ENCODE measurements at regions not wholly inside any gene's neighbourhood (a gene's known extent, or its start where the extent isn't known, plus 50 kb on each side); places are given as distances from the start of the nearest gene placed in this dataset.

DNA sequence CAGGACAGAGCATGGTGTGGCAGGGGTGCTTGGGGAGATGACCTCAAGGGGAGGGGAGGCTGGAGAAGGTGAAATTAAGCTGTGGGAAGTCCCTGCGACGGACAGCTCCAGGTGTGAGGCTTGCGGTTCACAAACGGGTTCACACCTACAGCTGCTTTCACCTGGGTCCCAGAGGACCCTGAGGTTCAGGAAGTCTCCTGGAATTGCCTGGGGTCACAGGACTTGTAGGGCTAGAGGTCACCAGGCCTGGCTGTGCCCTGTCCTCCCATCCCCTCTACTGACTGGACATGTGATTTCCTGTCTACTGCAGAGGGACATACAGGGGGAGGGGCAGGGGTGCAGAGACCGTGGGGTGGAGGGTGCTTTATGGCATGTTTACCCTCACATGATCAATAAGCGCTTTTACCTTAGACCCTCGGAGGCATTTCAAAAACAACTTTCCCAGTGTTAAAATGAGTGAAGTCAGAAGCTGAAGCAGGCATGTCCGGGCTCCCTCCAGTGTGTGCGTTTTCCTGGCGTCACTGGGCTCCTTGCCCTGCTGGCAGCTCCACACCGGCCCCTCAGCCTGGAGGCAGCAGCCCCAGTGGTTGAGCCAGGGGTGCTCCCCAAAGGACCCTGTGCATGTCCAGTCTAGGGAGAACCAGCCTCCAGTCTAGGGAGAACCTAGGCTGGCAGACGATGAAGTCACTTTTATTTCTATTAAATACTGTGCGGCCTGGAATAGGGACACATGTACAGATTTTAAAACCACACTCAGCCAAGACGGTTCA is 66.6 kb upstream of the IGFBP3 start:
- in situ Hi-C loops (cut with HindIII; ENCODE audit: low sequenced_read_pairs), result no loop called here

DNA sequence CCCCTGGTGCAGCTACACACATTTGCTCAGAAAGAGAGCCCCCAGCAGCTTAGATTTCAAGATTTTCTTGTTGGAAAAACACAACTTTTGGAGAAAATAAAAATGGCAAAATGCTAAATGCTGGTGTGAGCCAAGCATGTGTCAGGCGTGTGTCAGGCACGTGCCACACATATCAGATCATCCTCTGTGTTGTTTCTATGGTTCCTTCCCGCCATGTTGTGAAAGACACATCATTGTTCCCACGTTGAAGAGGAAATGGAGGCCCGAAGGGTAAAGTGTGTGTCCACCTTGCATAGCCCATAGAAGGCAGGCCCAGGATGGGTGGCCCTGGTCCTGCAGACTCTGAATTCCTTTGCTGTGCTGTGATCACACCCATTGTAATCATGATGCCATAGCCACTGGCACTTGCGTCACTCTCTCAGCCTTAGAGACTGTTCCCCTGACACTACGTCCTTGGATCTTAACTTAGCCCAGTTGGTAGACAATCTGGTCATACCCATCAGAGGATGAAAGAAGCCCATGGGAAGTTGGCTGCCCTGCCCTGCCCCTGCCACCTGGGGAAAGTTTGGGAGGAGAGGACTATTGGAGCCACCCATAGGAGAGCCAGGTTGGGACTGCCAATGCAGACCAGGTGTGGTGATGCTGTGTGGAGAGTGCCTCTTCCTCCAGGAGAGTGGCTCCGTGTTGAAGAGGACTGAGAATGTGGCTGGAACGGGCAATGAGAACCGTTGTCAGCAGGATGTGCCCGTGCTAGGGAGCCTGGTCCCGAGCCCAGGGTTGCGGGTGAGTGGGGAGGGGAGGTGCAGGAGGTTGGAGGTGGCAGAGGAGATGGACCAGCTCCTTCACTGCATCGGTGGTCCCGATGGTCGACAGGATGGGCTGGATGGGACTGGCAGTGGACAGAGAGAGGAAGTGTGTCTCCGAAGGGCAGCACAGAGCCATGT is 65.6 kb upstream of the IGFBP3 start:
- in situ Hi-C loops (cut with HindIII; ENCODE audit: low sequenced_read_pairs), result no loop called here

DNA sequence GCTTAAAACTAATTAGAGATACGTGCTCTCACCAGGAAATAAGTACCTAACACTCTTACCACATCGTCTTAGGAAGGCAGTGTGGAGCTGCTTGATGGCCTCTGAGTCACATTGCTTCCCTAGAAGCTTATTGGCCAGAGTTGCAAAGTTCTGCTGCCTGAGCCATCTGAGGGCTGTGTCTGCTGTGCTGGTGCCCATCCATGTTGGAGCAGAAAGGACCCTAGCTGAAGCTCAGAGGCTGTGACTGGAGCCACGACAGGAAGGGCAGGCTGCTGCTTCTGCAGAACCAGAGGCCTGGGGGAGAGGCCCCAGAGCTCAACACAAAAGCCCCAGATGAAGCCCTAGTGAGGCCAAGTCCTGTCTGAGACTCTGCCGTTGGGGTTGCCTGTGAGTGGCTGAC is 64.8 kb upstream of the IGFBP3 start:
- in situ Hi-C loops (cut with HindIII; ENCODE audit: low sequenced_read_pairs), result no loop called here

- in situ Hi-C loops (cut with HindIII; ENCODE audit: low sequenced_read_pairs), result no loop called here
Observed at GRCh38 chr7:45984386-45985295, 63.6 kb upstream of the IGFBP3 start.

GRCh38 chr7:45983720-45984255 is 62.7 kb upstream of the IGFBP3 start:
- in situ Hi-C loops (cut with HindIII; ENCODE audit: low sequenced_read_pairs), result no loop called here

DNA sequence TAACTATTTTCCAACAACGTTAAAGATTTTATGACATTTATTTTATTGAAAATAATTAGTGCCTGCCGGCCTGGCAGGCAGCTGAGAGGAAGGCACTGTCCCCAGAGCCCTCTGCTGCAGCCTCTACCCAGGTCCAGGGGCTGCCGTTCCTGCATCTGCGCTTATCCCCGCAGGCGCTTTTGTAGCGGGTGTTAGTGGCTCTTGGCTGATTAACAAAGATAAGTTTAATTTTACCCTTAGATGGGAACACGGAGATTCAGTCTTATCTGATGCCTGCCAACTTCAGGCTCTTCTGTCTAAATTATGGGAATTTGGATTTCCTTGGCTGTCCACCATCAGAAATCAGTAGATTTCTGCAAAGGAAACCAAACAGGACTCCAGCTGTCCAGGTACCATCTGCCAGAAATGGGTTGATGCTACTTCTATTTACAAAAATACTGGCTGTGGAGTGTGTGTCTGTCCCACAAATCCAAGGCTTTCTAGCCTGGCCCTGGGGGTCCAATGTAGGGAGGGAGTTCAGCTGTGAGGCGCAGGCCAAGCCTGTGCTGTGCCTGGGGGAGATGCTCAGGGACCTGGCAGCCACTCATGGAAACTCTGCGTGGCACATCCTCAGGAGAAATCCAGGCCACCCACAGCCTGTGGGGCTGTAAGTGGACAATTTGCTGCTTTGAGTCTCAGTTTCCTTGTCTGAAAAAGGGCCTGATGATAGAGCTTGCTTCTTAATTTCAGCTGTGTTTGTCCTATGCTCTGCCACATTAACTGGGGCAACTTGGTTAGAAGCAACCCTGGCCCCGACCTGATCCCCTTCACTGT is 62.0 kb upstream of the IGFBP3 start:
- in situ Hi-C loops (cut with HindIII; ENCODE audit: low sequenced_read_pairs), result no loop called here

- in situ Hi-C loops (cut with HindIII; ENCODE audit: low sequenced_read_pairs), result no loop called here
Observed at GRCh38 chr7:45982132-45982531, 61.1 kb upstream of the IGFBP3 start.

DNA sequence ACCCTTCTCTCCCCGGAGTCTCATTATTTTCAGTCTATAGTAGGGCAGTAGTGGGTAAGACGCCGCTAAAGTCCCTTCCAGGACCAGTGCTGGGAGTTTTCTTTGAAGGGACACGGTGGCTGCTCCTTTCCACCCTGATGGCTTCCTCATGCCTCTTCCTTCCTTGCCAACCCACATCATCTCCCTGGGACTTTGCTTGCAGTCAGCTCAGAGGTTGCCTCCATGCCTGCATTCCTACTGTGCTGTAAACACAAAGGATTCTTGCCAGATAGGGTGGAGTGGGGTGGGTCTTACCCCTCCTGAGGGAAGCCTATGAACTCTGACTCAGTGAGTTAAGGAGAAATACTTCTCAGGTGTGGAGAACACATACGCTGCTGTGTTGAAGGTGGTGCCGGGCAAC is 59.9 kb upstream of the IGFBP3 start:
- in situ Hi-C loops (cut with HindIII; ENCODE audit: low sequenced_read_pairs), result no loop called here

DNA sequence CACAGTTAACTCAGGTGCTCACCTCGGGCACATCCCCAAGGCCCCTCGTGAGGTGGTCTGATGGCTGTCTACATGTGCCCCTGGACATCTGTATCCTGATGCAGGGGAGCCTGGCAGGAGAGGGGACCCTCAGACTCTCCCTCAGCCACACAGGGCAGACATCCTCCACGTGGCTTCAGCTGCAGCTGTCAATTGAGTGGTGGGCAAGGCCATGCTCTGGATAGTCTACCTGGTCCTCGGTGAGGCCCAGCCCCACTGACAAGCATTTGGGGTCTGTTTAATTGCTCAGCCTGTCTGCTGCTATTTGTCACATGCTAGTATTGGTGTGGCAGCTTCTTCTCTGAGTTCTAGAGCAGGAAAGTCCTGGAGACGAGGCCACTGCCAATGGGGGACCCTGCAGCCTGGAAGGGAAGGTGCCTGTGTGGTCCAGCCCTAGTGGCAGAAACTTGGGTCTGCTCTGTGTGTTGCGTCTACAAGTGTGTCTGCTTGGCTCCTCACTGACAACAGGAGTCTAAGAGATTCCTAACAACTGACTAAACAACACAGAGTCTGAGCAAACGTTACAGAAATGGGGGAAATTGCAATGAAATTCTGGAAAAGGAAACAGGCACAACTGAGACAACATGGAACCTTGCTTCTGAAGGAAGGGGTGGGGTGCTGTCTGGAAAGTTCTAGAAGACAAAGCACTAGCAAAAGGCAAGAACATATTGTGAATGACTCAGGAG is 59.3 kb upstream of the IGFBP3 start:
- in situ Hi-C loops (cut with HindIII; ENCODE audit: low sequenced_read_pairs), result no loop called here

DNA sequence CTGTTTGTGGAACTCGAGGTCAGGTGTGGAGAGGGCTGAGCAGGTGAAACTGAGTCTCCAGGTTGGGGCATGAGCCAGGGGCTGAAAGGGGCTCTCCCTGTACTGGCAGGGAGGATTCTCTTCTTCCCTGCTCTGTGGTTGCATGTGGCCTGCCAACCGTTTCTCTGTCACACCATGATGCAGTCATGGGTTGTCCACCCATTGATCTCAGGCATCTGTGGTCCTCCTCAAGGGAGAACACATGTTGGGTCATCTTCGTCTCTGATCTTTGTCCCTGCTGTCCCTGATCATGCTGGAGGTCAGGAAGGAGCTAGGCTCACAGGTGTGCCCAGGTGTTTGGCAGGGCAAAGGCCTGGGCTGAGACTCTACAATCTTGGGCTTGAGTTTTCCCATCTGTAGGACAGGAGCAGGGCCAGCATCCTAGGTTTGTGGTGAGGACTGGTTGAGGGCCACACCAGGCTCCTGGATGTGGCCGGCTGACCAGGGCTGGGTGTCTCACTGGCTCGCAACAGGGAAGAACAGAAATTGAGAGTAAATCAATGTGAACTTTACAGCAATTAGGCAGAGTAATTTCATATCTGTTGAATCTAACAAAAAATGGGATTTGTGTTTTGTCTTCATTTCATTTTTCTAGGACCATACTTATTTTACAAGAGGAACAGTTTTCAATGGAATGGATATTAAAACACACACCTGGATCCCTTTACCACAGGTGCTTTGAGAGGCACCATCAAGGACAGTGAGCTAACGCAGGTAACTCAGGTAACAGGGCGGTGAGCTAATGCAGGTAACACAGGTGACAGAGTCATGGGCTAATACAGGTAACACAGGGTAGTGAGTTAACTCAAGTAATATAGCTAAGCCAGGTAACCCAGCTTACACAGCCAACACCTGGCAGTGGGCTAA is 58.5 kb upstream of the IGFBP3 start:
- in situ Hi-C loops (cut with HindIII; ENCODE audit: low sequenced_read_pairs), result no loop called here

DNA sequence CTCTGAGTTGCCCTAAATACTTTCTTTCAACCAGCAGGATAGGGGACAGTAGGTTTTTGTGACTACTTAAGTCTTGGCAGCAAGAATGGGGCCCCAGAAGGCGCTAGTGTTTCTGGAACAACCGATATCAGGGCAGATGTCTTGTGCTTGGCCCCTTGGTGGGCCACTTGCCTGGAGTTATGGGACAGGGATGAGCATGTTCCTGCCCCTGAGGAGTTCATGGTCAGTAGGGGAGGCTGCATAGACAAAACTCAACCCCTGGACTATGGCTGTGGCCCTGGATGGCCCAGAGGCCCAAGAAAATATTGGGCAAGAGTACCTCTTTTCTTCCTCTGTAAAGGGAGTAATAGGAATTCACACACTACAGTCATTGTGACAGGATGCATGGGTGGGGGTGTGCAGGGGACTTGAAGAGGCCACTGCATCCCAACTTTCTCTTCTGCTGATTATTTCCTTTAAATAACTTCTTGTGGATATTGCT is 57.7 kb upstream of the IGFBP3 start:
- in situ Hi-C loops (cut with HindIII; ENCODE audit: low sequenced_read_pairs), result no loop called here

- in situ Hi-C loops (cut with HindIII; ENCODE audit: low sequenced_read_pairs), result no loop called here
Observed at GRCh38 chr7:45978010-45978681, 57.1 kb upstream of the IGFBP3 start.

- in situ Hi-C loops (cut with HindIII; ENCODE audit: low sequenced_read_pairs), result no loop called here
Observed at GRCh38 chr7:45977256-45977780, 56.2 kb upstream of the IGFBP3 start.

- in situ Hi-C loops (cut with HindIII; ENCODE audit: low sequenced_read_pairs), result no loop called here
Observed at GRCh38 chr7:45976485-45976856, 55.4 kb upstream of the IGFBP3 start.

GRCh38 chr7:45975847-45976484 is 54.9 kb upstream of the IGFBP3 start:
- in situ Hi-C loops (cut with HindIII; ENCODE audit: low sequenced_read_pairs), result no loop called here

- in situ Hi-C loops (cut with HindIII; ENCODE audit: low sequenced_read_pairs), result no loop called here
Observed at GRCh38 chr7:45975367-45975766, 54.3 kb upstream of the IGFBP3 start.
